Cerebellar cortex (tissue), 1 donor: ENCODE measurements at regions not wholly inside any gene's neighbourhood (a gene's known extent, or its start where the extent isn't known, plus 50 kb on each side); places are given as distances from the start of the nearest gene placed in this dataset.

Experiments
- DNase-seq: peaks from one replicate; pipeline ENCODE4 v3.0.0-alpha.2; 2015; ENCODE audit warnings: low spot score

DNA sequence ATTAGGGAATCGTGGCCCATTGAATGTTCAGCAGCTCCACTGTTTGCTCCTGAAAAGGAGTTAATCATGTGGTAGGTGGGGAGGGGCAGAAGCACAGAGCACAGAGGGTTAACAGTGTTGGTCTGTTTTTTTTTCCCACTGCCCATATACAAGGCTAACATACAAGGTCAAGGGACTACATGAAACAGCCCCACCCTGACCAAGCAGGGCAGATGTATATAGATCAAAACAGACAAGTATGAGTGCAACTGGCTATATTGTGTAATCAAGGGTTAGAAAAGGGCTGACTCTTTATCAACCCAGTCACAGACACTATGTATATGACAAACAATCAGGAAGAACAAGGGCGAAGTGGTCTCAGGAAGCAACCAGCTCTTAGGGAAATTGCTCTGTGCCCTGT, 186.6 kb upstream of the CDH11 start:
- DNase-seq: no peak

DNA sequence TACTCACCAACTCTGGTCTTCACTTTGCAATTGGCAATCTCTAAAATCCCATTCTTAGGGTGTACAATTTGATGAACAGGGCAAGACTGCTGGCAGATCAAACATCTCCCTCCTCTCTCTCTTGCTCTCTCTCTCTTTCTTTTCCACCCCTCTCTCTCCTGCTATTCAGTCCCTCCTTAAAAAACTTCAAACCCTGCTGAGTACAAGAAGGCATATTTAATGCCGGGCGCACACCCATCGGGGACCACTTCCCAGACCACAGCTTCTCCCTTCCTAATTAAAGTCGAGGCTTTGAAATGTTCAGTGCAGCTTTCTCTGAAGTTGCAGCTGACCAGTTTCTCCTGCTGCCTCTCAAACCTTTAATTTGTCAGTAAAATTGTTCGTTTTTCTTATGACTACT, 185.4 kb upstream of the CDH11 start:
- DNase-seq: no peak

DNA sequence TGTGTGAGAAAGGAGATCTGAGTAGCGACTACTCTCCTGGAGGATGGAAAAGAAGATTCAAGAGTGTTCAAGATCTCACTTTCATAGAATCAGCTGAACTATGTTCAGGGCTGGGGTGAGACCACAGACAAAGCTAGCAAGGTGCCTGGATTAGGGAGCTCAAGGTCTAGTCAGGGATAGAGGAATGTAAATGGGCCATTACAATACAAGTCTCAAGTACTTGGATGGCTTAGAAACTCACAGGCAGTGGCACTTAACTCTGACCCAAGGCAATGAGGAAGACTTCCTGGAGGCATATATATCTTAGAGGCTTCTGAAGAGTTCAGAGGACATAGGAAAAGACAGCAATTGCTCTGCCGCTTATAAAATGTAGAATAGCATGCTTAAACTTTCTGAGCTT, 184.9 kb upstream of the CDH11 start:
- no peak for DNase-seq

DNA sequence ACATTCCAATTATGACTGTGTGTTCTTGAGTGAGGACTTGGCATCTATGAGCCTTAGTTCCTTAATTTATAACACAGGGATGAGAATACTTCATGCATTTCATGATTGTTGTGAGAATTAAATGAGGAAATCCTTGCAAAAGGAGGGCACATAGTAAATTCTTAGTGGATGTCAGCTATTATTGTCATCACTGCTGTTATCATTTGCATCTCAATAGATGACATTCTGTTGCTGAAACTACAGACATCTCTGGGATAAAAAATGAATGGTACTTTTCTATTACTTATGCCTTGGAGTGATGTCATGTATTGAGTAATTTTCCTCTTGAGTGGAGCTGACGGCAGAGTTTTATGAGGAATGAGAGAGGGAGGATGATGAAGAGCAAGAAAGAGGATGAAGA, 184.4 kb upstream of the CDH11 start:
- DNase-seq: no peak

DNA sequence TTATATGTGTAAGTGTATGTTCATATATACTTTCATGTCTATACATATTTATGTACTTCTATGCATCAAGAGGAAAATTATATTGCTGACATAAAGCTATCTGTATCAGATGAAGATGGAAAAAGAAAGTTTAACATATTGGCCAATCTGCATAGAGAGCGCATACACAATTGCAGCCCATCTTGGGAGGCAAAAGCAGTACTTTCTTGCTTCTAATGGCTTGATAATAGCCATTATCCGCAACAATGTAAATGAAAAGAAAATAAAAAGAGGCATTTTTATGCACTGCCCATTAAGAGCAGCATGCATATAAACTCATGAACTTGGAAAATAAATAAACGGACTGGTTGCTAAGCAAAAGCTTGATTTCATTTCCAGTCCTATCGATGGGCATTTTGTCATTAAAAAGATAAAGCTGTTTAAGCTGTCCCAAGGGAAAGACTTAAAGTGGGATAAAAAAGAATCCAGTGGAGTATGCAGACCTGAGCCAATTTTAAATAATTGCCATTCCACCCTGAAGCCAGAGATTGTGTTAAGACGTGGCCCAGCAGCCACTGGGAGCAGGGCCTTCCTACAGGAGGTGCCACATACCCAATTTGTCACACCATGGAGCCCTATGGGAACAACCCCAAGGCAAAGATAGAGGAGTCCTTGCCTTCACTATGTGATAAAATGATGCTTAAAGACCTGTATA, 183.6 kb upstream of the CDH11 start:
- no peak for DNase-seq

DNA sequence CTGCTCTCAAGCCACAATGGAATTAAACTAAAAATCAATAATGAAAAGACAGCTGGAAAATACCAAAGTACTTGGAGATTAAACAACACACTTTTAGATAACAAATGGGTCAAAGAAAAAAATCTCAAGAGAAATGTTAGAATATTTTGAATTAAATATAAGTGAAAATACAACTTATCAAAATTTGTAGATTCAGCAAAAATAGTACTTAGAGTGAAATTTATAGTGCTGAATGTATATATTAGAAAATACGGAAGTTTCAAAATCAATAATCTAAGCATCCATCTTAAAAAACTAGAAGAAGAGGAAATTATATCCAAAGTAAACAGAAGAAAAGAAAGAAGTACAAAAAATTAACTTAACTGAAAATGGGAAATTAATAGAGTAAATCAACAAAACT, 179.2 kb upstream of the CDH11 start:
- no peak for DNase-seq

DNA sequence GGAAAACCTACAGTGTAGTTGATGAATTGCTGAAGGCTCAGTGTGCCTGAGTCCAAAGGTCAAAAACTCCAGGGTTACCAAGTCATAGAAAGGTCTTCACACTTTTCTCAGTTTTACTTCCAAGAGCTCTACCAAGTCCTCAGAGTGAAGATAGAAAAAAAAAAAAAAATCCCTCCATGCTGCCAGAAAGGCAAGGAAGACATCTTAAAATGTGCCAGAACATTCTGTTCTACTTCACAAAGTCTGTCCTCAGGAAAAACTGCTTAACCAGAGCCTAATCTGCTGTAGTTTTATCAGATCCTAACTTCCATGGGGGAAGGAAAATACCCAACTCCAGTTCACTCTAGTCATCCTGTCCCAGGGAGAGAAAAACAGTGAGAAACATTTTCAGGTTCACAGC, 175.6 kb upstream of the CDH11 start:
- DNase-seq: no peak

DNA sequence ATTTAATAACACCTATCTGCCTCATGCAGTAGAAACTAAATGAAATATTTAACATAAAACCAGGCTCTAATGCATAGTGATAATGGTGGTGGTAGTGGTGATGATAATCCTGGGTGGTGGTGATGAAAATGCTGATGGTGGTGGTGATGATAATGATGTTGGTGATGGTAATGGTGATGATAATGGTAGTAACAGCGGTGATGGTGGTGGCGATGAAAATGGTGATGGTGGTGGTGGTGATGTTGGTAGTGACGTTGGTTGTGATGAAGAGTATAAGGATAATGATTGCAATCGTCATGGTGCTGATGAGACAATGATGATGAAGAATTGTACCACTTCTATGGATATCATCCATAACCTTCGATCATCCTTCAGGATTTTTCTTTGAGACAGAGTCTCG, 173.7 kb upstream of the CDH11 start:
- no peak for DNase-seq

DNA sequence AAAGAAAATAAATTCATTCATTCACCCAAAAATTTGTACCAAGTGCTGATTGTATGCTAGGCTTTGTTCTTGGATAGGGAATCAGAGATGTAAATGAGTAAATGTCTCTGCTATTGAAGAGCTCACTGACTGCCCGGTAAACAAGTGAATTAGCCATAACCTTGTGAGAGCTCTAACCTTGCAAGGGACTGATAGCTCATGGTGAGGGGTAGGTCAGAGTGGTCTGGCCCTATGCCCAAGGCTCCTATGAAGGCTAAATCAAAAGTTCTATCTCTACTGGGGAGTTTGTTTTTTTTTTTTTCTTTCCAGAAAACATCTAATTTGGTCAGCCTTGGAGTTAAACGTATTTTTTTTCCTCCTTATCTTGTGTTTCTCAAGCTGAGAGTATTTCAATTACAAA, 172.8 kb upstream of the CDH11 start:
- DNase-seq: no peak

DNA sequence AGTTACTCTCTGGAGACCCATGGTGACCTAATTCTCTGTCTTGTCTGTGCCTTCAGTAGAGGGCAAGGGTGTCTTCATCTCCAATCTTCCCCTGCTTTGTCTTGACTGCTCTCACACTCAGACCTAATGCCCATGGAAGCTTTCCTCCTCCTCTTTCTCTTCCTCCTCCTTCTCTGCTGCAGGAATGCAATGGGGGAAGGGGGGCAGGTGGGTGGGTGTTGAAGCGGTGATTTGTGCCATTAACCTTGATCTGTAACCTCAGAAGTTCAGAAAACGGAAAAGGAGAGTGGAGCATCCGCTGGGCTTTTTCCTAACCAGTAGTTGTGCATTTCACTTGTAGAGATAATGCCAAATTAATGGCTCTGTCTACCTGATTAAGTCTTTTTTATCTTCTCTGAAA, 172.3 kb upstream of the CDH11 start:
- DNase-seq: no peak

DNA sequence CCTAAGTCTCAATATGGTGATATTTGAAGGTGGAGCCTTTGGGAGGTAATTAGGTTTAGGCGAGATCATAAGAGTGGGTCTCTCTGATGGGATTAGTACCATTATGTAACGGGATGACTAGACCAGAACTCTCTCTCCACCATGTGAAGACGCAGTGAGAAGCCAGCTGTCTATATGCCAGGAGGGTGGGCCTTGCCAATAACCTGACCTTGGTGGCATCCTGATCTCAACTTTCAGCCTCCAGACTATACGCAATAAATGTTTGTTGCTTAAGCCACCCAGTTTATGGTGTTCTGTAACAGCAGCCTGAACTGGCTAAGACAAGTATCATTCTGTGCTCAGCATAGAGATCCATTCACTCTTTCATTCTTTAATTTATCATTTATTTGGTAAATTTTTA, 167.2 kb upstream of the CDH11 start:
- no peak for DNase-seq

DNA sequence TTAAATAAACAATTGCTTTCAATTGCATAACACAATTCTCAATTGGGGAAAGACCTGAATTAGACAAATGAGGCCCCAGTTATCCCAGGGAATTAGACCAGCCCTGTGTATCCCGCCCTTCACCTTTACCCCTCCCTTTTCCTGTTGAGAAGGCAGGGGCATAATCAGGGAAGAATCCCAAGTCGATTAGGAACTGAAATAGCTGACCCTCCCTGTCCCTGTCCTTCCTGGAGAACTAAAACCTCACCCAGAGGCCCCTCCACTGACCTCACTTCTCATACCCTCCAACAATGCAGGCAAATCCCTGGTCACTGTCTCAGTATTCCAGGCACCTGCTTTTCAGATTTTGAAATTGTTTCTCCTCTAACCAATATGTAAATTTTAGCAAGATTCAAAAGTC, 165.4 kb upstream of the CDH11 start:
- no peak for DNase-seq

DNA sequence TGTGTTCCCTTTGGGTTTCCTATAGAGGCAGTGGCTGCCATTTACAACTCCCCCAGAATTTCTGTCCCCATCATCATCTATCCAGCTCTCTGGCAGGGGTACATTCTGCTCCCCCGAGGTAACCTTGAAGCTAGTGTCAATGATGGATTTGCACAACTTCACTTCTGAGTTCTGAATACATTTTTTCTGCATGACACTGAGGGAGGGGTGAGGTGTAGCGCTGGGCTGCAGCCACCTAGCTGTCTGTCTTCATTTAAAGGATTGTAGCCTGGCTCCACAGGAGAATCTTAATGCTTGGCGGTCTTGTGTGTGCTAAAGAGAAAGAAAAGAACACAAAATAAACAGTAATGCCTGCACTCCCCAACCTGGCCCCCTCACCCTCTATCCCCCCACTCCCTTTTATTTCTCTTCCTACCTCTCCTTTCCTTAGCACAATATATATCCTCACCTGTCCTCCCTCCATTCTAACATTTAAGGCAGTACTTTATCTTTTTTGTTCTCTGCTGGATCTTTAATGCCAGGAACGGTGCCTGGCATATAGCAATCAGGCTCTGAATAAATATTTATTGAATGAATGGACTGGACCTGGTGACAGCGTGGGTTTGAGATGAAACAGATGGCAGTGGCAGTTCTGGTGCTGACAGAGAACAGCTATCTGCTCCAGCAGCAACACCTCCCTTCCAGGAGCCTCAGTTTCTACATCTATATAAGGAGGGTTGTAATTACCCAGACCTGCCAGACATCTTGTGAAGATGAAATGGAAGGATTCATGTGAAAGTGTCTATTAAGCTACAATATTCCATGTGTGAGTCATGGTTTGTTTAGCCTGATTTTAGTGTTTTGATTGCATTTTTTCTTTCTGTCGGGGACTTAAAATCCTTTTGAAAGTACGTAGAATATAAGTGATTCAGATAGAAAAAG, 163.5 kb upstream of the CDH11 start:
- DNase-seq: no peak

DNA sequence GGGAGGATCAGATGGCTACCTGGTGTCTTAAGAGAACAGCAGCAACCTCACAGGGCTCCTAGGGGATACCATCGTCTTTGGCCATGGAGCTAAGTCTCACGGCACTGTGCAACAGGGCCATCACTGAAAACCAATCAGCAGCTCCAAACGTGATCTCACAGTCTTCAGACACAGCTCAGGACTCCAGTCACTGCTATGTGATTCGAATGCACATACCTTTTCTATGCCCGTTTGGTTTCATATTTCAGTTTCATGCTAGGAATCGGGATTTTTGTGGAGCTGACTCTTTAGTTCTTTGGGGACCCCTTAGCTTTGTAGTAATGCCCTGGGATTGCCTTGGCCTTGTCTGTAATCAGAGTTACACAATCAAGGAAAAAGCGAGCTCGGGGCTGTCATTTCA, 162.8 kb upstream of the CDH11 start:
- DNase-seq: no peak

DNA sequence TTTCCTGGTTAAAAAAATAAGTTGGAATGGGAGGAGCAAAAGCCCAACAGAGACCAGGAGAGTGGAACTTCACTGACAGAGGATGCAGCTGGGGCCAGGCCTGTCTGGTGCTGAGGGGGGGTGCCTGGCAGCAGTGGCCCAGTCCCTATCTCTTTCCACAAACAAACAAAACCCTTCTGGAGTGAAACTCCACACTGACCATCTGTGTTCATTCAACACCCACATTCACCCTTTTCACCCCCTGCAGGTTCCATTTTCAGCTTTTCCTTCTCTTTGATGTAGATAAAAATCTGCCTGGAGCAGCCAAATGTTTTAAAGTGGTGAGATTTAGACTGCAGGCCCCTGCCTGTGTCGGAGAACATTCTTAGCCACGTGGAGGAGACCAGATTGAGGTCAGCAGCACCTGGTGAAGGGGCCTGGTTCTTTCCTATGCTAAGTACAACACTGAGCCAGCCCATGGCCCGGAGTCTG, 161.4 kb upstream of the CDH11 start:
- no peak for DNase-seq

DNA sequence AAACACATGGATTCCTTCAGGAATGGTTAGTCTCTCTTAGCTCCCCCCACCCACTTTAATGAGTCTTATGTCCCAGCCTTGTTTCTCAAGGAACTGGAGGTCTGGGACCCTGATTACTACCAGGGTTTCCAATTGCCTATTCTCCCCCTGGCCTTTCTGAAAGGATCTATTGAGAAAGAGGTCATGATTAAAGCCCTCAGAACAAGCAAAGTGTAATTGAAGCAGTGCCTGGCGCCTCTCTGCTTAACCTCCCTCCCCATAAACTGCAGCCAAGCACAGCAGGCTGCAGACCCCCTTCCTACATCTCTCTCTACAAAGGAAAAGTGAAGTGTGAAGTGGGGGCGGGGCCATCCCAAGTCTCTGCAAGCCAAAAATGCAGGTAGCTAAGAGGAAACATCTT, 159.7 kb upstream of the CDH11 start:
- no peak for DNase-seq

DNA sequence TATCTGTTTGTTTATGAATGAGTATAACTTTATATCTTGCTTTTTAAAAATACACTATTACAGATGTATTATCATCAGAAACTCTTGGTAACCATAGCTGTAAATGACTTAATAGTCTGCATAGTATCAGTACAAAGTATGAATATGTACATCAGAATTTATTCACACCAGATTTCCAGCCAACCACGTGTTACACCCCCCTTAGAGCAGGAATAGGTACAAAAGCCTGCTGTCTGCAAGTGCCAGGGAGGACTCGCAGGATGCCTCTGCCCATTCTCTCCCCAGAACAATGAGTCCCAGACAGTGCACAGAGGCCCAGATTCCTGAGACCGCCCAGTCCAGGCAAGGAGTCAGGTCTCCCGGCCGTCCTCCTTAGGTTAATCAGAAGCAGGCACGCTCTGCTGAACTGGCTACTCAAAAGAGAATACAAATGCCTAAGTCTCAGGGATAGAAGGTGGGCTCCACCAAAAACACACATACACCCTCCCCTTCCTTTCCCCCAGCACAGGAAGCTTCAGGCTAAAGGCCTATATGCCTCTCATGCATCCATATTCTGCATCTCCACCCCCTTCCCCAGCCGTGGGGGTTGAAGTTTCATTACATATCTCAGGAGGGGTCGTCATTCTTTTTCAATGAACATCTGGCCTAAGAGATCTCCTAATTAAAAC, 159.1 kb upstream of the CDH11 start:
- no peak for DNase-seq

DNA sequence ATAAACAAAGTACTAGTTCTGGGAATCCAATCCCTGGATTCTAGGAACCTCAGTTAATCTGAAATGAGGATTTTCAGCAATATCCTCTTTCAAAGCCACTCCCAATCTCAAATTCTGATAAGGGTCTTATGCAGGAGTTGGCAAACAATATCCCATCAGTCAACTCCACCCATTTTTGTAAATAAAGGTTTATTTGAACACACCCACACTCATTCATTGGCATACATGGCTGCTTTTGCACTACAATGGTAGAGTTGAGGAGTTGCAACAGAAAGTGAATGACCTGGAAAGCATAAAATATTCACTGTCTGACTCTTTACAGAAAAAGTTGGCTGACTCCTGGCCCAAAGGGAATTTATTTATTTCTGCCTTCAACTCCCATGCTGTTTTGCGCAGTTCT, 157.7 kb upstream of the CDH11 start:
- no peak for DNase-seq

DNA sequence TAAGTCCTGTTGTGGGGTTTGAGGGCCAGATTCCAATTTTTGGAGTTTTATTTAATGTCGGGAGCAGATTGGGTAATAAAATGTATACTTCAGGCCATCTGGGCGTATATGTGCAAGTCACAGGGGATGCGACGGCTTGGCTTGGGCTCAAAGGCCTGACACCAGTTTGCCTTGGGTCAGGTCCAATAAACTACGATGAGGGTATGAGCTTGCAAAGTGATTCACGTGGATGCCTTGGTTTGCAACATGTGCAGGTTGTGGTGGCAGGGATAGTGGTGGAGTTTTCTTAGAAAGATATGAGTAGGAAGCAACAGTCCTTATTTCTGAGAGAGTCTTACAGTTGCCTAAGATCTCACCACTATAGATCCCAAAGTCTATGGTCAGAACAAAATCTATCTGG, 157.0 kb upstream of the CDH11 start:
- DNase-seq: no peak

DNA sequence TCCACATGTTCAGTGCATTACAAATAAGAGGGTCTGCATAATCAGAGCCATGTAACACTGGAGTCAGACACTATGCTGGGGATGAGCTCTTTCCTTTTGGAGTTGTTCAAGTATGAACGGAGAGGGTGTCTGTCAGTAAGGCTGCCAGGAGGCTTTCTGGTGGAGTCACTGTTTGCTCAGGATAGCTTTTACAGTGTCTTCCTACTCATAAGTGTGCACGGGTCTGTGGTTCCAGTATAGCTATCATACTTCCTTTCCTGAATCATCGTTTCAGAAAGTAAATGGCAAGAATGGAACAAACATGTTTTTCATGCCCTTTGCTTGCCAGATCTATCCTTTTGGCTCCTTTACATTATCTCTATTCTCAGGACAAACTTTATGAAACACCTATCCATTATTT, 152.7 kb upstream of the CDH11 start:
- no peak for DNase-seq

DNA sequence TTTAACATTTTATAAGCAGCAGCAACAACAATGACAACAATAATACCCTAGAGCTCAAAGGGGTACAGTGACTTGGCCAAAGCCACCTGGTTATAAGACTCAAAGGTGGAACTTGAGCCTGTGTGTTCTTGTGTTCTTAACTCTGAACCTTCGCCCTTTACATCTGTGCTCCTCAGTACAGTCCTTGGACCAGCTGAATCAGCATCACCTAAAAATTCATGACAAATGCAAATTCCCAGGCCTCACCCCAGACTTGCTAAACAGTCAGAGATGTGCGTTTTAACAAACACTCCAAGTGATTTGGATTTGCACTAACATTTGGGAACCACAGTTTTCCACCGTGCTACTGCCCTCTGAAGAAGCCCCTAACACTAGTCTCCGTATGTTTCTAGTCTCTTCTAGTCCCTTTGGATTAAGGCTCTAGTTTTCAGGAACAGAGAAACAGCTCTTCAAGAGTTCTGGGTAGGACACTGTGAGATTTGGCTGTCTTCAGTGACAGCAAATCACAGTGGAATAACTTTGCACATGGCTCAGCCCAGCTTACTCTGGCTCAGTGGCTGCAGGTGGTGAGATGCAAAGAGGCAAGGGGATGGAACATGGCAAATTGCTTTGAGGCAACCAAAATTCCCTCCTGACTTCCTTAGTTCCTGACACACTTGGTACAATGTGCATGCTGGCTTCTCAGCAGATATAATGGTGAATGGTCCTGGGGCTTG, 151.0 kb upstream of the CDH11 start:
- no peak for DNase-seq

DNA sequence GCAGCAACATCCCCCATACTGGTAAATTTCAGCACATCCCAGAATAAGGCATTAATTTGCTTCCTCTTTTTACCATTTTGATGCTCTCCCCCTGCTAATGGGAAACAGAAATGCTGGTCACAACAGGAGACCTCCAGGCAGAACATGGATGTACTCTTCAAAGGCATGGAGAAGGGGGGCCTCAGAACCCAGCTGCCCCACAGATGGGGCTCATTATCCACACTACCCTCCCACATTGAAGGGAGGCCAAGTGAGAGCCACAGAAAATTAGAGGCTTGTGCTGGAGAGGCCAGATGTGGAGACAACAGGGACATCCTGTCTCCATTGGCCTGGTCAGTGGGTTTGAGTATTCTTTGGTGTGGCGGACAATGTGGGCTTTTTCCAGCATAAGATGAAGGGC, 150.1 kb upstream of the CDH11 start:
- no peak for DNase-seq
